ENCODE measurements at regions not wholly inside any gene's neighbourhood (a gene's known extent, or its start where the extent isn't known, plus 50 kb on each side); places are given as distances from the start of the nearest gene placed in this dataset.

DNA sequence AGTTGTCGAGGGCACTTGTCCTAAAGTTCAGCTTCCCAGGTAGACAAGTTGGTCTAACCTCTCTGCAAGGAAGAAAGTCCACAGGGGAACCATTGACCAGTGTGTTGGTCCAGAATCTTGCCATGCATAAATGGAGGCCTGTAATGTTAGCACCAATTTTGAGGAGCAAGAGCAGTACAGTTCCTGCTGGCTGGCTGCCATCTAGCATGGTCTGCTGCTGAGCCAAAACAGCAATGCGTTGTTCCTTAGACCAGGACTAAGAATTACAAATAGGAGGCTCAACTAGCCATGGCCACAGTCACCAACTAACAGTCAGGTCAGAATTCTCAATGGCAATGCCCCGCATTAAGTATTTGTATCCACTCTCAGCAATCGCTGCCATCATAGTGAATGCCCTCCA lies 72.8 kb upstream of the WIPF1 start (continued):
- TF ChIP-seq, protein P1, sequence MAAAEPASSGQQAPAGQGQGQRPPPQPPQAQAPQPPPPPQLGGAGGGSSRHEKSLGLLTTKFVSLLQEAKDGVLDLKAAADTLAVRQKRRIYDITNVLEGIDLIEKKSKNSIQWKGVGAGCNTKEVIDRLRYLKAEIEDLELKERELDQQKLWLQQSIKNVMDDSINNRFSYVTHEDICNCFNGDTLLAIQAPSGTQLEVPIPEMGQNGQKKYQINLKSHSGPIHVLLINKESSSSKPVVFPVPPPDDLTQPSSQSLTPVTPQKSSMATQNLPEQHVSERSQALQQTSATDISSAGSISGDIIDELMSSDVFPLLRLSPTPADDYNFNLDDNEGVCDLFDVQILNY (CRISPR knock-in tag; IDR thresholded peaks at IDR 0.05): no peak
- TF ChIP-seq, protein P2, sequence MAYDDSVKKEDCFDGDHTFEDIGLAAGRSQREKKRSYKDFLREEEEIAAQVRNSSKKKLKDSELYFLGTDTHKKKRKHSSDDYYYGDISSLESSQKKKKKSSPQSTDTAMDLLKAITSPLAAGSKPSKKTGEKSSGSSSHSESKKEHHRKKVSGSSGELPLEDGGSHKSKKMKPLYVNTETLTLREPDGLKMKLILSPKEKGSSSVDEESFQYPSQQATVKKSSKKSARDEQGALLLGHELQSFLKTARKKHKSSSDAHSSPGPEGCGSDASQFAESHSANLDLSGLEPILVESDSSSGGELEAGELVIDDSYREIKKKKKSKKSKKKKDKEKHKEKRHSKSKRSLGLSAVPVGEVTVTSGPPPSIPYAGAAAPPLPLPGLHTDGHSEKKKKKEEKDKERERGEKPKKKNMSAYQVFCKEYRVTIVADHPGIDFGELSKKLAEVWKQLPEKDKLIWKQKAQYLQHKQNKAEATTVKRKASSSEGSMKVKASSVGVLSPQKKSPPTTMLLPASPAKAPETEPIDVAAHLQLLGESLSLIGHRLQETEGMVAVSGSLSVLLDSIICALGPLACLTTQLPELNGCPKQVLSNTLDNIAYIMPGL (CRISPR knock-in tag; IDR thresholded peaks at IDR 0.05): no peak
- TF ChIP-seq, protein P3, sequence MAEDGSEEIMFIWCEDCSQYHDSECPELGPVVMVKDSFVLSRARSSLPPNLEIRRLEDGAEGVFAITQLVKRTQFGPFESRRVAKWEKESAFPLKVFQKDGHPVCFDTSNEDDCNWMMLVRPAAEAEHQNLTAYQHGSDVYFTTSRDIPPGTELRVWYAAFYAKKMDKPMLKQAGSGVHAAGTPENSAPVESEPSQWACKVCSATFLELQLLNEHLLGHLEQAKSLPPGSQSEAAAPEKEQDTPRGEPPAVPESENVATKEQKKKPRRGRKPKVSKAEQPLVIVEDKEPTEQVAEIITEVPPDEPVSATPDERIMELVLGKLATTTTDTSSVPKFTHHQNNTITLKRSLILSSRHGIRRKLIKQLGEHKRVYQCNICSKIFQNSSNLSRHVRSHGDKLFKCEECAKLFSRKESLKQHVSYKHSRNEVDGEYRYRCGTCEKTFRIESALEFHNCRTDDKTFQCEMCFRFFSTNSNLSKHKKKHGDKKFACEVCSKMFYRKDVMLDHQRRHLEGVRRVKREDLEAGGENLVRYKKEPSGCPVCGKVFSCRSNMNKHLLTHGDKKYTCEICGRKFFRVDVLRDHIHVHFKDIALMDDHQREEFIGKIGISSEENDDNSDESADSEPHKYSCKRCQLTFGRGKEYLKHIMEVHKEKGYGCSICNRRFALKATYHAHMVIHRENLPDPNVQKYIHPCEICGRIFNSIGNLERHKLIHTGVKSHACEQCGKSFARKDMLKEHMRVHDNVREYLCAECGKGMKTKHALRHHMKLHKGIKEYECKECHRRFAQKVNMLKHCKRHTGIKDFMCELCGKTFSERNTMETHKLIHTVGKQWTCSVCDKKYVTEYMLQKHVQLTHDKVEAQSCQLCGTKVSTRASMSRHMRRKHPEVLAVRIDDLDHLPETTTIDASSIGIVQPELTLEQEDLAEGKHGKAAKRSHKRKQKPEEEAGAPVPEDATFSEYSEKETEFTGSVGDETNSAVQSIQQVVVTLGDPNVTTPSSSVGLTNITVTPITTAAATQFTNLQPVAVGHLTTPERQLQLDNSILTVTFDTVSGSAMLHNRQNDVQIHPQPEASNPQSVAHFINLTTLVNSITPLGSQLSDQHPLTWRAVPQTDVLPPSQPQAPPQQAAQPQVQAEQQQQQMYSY (CRISPR knock-in tag; IDR thresholded peaks at IDR 0.05): no peak
- TF ChIP-seq HMGA2 (CRISPR knock-in tag; IDR thresholded peaks at IDR 0.05): no peak

DNA sequence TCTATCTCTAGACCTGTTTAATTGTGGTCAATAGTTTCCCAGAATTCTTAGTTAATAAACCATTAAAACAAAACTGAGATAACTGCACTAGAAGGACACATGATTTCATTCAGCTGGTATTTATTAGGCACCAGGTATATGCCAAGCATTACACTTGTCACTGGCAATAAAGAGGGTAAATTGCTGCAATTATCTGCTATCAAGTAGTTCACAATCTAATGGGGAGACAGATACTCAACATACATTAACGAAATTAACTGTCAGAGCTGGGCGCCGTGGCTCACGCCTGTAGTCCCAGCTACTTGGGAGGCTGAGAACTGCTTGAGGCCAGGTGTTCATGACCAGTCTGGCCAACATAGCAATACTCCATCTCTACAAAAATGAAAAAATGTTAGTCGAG lies 71.7 kb upstream of the WIPF1 start:
- peaks cover 35% of the 10 kb centered on the region for H3K9me3 Mint-ChIP-seq
- peaks cover 28% of the 10 kb centered on the region for H3K36me3 Mint-ChIP-seq
- H3K4me1 Mint-ChIP-seq: peaks cover 12% of the 10 kb centered on the region
- no peak for TF ChIP-seq MXD4 (CRISPR knock-in tag; IDR thresholded peaks at IDR 0.05; ENCODE audit: borderline replicate concordance)
- TF ChIP-seq, protein P4, sequence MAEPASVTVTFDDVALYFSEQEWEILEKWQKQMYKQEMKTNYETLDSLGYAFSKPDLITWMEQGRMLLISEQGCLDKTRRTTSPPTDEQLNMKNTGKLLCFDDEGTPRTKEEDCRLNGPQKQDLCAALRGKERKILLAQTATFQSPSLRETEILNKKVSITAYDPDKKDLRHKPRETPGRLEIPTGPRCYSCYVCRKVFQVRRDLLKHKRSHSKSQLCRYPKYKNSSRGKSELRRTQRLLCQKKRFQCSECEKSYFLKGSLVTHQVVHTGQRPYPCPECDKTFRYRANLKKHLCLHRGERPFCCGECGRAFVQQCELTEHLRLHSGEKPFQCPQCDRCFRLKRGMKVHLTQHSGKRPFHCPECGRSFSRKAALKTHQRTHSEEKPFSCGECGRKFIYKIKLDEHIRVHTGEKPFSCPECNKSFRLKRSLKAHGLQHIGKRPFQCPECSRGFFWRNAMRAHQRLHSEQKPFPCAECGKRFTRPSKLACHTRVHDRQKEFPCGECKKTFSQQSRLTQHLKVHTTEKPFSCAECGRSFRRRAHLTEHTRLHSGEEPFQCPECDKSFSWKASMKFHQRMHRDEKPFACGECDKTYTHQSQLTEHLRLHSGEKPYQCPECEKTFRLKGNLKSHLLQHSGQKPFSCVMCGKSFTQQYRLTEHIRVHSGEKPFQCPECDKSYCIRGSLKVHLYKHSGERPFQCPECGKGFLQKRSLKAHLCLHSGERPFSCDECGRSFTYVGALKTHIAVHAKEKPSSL (CRISPR knock-in tag; conservative IDR thresholded peaks at IDR 0.05): no peak
- TF ChIP-seq KAT7 (CRISPR knock-in tag; IDR thresholded peaks at IDR 0.05; ENCODE audit: borderline replicate concordance): no peak
- CTCF ChIA-PET: no interaction called here
- H3K27ac Mint-ChIP-seq: no peak overlapping the region
- H3K4me3 Mint-ChIP-seq: no peak overlapping the region
- ATAC-seq (no peak), DNase-seq (ENCODE audit: low spot score) (no peak)
- H3K27me3 Mint-ChIP-seq (ENCODE audit: low read depth): peaks cover 6% of the 10 kb centered on the region; the same call in 1 of the 2 replicates
- POLR2A ChIA-PET: no interaction called here

DNA sequence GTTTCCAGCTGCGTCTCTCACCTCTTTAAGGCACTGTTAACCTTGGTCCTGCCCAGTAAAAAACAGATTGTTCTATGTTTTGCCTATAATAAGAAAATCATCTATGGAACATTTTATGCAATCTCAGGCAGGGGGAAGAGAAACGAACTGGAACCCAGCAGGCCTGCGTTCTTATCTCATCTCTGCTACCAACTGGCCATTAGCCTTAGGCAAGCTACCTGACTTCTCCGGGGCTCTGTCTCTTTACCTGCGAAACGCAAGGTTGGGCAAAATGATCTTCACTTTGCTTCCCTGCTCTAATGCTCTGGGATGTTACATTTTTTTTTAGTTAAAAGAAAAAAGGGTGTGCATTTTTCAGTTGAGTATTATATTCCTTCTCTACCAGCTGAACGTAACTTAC lies 70.5 kb upstream of the WIPF1 start:
- H3K36me3 Mint-ChIP-seq: peaks cover 27% of the 10 kb centered on the region
- no peak overlapping the region for H3K4me3 Mint-ChIP-seq
- peaks cover 6% of the 10 kb centered on the region; the same call in 1 of the 2 replicates for H3K27me3 Mint-ChIP-seq (ENCODE audit: low read depth)
- no peak for ATAC-seq
- peaks cover 13% of the 10 kb centered on the region for H3K4me1 Mint-ChIP-seq
- POLR2A ChIA-PET: no interaction called here
- CTCF ChIA-PET: interaction anchor here (1.1 to 2.1 kb wide), 3 partner anchors 14 to 32 kb away, joined by 4 to 13 read pairs (median 8); no protein-coding TSS in a partner anchor
- no peak for DNase-seq (ENCODE audit: low spot score)
- no peak overlapping the region for H3K27ac Mint-ChIP-seq
- H3K9me3 Mint-ChIP-seq: peaks cover 29% of the 10 kb centered on the region
- no peak for TF ChIP-seq ESRRA (CRISPR knock-in tag; IDR thresholded peaks at IDR 0.05; ENCODE audit: borderline replicate concordance)
- TF ChIP-seq, protein P5, sequence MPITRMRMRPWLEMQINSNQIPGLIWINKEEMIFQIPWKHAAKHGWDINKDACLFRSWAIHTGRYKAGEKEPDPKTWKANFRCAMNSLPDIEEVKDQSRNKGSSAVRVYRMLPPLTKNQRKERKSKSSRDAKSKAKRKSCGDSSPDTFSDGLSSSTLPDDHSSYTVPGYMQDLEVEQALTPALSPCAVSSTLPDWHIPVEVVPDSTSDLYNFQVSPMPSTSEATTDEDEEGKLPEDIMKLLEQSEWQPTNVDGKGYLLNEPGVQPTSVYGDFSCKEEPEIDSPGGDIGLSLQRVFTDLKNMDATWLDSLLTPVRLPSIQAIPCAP (CRISPR knock-in tag; IDR thresholded peaks at IDR 0.05): no peak
- no peak for TF ChIP-seq GTF2I (CRISPR knock-in tag; conservative IDR thresholded peaks at IDR 0.05)
- TF ChIP-seq ATF1 (CRISPR knock-in tag; IDR thresholded peaks at IDR 0.05): no peak
- no peak for TF ChIP-seq GRHL2 (CRISPR knock-in tag; IDR thresholded peaks at IDR 0.05; ENCODE audit: insufficient replicate concordance, severe bottlenecking)
- no peak for TF ChIP-seq NR2C2 (CRISPR knock-in tag; IDR thresholded peaks at IDR 0.05)
- TF ChIP-seq, protein P6, sequence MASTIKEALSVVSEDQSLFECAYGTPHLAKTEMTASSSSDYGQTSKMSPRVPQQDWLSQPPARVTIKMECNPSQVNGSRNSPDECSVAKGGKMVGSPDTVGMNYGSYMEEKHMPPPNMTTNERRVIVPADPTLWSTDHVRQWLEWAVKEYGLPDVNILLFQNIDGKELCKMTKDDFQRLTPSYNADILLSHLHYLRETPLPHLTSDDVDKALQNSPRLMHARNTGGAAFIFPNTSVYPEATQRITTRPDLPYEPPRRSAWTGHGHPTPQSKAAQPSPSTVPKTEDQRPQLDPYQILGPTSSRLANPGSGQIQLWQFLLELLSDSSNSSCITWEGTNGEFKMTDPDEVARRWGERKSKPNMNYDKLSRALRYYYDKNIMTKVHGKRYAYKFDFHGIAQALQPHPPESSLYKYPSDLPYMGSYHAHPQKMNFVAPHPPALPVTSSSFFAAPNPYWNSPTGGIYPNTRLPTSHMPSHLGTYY (CRISPR knock-in tag; IDR thresholded peaks at IDR 0.05): no peak
- TF ChIP-seq ZNF416 (CRISPR knock-in tag; IDR thresholded peaks at IDR 0.05): no peak
- TF ChIP-seq, protein P7, sequence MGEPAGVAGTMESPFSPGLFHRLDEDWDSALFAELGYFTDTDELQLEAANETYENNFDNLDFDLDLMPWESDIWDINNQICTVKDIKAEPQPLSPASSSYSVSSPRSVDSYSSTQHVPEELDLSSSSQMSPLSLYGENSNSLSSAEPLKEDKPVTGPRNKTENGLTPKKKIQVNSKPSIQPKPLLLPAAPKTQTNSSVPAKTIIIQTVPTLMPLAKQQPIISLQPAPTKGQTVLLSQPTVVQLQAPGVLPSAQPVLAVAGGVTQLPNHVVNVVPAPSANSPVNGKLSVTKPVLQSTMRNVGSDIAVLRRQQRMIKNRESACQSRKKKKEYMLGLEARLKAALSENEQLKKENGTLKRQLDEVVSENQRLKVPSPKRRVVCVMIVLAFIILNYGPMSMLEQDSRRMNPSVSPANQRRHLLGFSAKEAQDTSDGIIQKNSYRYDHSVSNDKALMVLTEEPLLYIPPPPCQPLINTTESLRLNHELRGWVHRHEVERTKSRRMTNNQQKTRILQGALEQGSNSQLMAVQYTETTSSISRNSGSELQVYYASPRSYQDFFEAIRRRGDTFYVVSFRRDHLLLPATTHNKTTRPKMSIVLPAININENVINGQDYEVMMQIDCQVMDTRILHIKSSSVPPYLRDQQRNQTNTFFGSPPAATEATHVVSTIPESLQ (CRISPR knock-in tag; IDR thresholded peaks at IDR 0.05): no peak
- TF ChIP-seq MXD4 (CRISPR knock-in tag; IDR thresholded peaks at IDR 0.05; ENCODE audit: borderline replicate concordance): no peak
- no peak for TF ChIP-seq GABPB1 (CRISPR knock-in tag; IDR thresholded peaks at IDR 0.05)
- TF ChIP-seq HMGA2 (CRISPR knock-in tag; IDR thresholded peaks at IDR 0.05): no peak
- no peak for TF ChIP-seq PRRX2 (CRISPR knock-in tag; IDR thresholded peaks at IDR 0.05)
- TF ChIP-seq ELF4 (CRISPR knock-in tag; IDR thresholded peaks at IDR 0.05; ENCODE audit: low read depth): no peak

Measured in WTC11 (cell line).